Panc1 (cell line): ENCODE measurements at regions not wholly inside any gene's neighbourhood (a gene's known extent, or its start where the extent isn't known, plus 50 kb on each side); places are given as distances from the start of the nearest gene placed in this dataset.

ENCODE experiments used
- ATAC-seq: fragments of 200-7000 bp; cut with Tn5 transposase; 2 replicates; pipeline ENCODE4 v1.9.1; 2020; ENCODE audit warnings: mild to moderate bottlenecking, moderate library complexity
- BruUV-seq: library from RNA; stranded (reverse); fragments of 400-500 nt; replicated peaks from 2 replicates; lab custom pipeline; 2021; lab: Mats Ljungman, UMichigan
- CTCF ChIA-PET: fragments of 300-600 bp; sonication (Branson Sonifier 250); formaldehyde crosslinking; loops from one replicate; lab custom pipeline; 2022; ENCODE audit warnings: antibody characterized with exemption; lab: Charles Lee
- POLR2A ChIA-PET: fragments of 300-600 bp; sonication (Branson Sonifier 250); formaldehyde crosslinking; loops from one replicate; lab custom pipeline; 2022; ENCODE audit warnings: antibody characterized with exemption; lab: Charles Lee
- DNase-seq: peaks from one replicate; pipeline ENCODE4 v3.0.0-alpha.2; 2010; ENCODE audit warnings: low read depth, low spot score
- H3K27ac ChIP-seq: 2 replicates; pipeline ENCODE4 v1.5.1; 2011; ENCODE audit warnings: mild to moderate bottlenecking, low read length, inconsistent platforms
- H3K27me3 ChIP-seq: fragments of 200-500 bp; sonication (Bioruptor generic); 2 replicates; pipeline ENCODE4 v1.6.0; 2014; ENCODE audit warnings: low read length, inconsistent platforms; ENCODE audit not compliant: control insufficient read depth, insufficient read depth
- H3K36me3 ChIP-seq: fragments of 200-500 bp; sonication (Bioruptor generic); 2 replicates; pipeline ENCODE4 v1.5.1; 2014; ENCODE audit warnings: inconsistent platforms, mild to moderate bottlenecking, low read length, moderate library complexity; ENCODE audit not compliant: control insufficient read depth, insufficient read depth
- H3K4me1 ChIP-seq: 2 replicates; pipeline ENCODE4 v1.5.1; 2011; ENCODE audit warnings: inconsistent platforms, mild to moderate bottlenecking, low read length, moderate library complexity; ENCODE audit not compliant: control insufficient read depth, insufficient read depth
- H3K4me3 ChIP-seq, 2 experiments: 2 replicates each; pipeline ENCODE4 v1.5.1; 2011 to 2012; ENCODE audit warnings: low read depth in 2 of 2, low read length in 2 of 2, mild to moderate bottlenecking in 2 of 2, inconsistent platforms in 1 of 2, moderate library complexity in 1 of 2
- H3K9me3 ChIP-seq: fragments of 200-500 bp; sonication (Bioruptor generic); 2 replicates; pipeline ENCODE4 v1.5.1; 2014; ENCODE audit warnings: low read depth, mild to moderate bottlenecking, inconsistent platforms, low read length, moderate library complexity; ENCODE audit not compliant: control insufficient read depth, insufficient read depth
- CTCF ChIP-seq: fragments of 450-650 bp; IDR thresholded peaks from 2 replicates; pipeline ENCODE4 v1.5.1; 2017; ENCODE audit warnings: mild to moderate bottlenecking
- POLR2AphosphoS5 ChIP-seq: IDR thresholded peaks from 2 replicates; pipeline ENCODE4 v1.6.1; 2012; ENCODE audit warnings: mild to moderate bottlenecking, low read depth, low read length, moderate library complexity
- REST ChIP-seq, 2 experiments: IDR thresholded peaks; 2 replicates each; pipeline ENCODE4 v1.6.1; 2011 to 2012; ENCODE audit warnings: low read depth in 2 of 2, control low read depth in 1 of 2, low read length in 1 of 2, mild to moderate bottlenecking in 1 of 2, moderate library complexity in 1 of 2; ENCODE audit not compliant: insufficient read depth in 1 of 2
- SIN3A ChIP-seq: IDR thresholded peaks from 2 replicates; pipeline ENCODE4 v1.6.1; 2012; ENCODE audit warnings: low read depth, mild to moderate bottlenecking, low read length, moderate library complexity, borderline replicate concordance; ENCODE audit not compliant: insufficient read depth
- TCF7L2 ChIP-seq: IDR thresholded peaks from 2 replicates; pipeline ENCODE4 v1.6.1; 2011; ENCODE audit warnings: mild to moderate bottlenecking, low read depth, low read length, inconsistent platforms
- in situ Hi-C: cut with HindIII; loops from 2 replicates; pipeline ENCODE4 v1.10.0; 2016; ENCODE audit warnings: low sequenced_read_pairs, low pct_unique_long_range_greater_than_20kb
- intact Hi-C: fragments of 100-400 bp; cut with micrococcal nuclease; formaldehyde crosslinking; loops from one replicate; pipeline ENCODE4 v1.10.0; 2022; ENCODE audit not compliant: unreplicated experiment

- Histone ChIP-seq H3K4me3 (no peak overlapping the region), H3K36me3 (no peaks in the 10 kb centered on the region), H3K9me3 (no peaks in the 10 kb centered on the region), H3K4me1 (no peaks in the 10 kb centered on the region), H3K27me3 (no peaks in the 10 kb centered on the region), H3K27ac (no peak overlapping the region)
- in situ Hi-C loops = no loop called here
- no peak for TF ChIP-seq REST (IDR thresholded peaks at IDR 0.05; ENCODE audit: insufficient read depth in 1 of 2, low read depth in 2 of 2, low read length in 1 of 2)
- BruUV-seq = no TSS peak
- POLR2A ChIA-PET = no interaction called here
- DNase-seq (no peak), ATAC-seq (peak; percentile 88)
- CTCF ChIA-PET = no interaction called here
- intact Hi-C loops = no loop called here
Observed at GRCh38 chr13:106104281-106104901, 431.1 kb downstream of the EFNB2 start.

GRCh38 chr13:106103779-106104178 lies 431.7 kb downstream of the EFNB2 start:
- Histone ChIP-seq H3K36me3 (no peaks in the 10 kb centered on the region), H3K27me3 (no peaks in the 10 kb centered on the region), H3K4me3 (no peak overlapping the region), H3K27ac (no peak overlapping the region), H3K4me1 (no peaks in the 10 kb centered on the region), H3K9me3 (no peaks in the 10 kb centered on the region)
- in situ Hi-C loops = no loop called here
- CTCF ChIA-PET = no interaction called here
- peak; percentile 45 for ATAC-seq
- intact Hi-C loops = no loop called here
- TF ChIP-seq CTCF = no peak
- TF ChIP-seq POLR2AphosphoS5 = no peak
- TF ChIP-seq SIN3A = no peak
- TF ChIP-seq TCF7L2 = no peak
- TF ChIP-seq REST (IDR thresholded peaks at IDR 0.05; ENCODE audit: insufficient read depth in 1 of 2, low read depth in 2 of 2, low read length in 1 of 2) = no peak
- BruUV-seq = no TSS peak
- no peak for DNase-seq
- POLR2A ChIA-PET = no interaction called here
